Gastroesophageal sphincter (tissue), 3 donors: ENCODE measurements at regions not wholly inside any gene's neighbourhood (a gene's known extent, or its start where the extent isn't known, plus 50 kb on each side); places are given as distances from the start of the nearest gene placed in this dataset.

Experiments
- EP300 ChIP-seq: sonication (generic); formaldehyde crosslinking; IDR thresholded peaks from one replicate; pipeline ENCODE4 v1.6.1; 2017; ENCODE audit warnings: antibody characterized with exemption, mild to moderate bottlenecking
- POLR2A ChIP-seq, 2 donors: fragments of 450-650 bp; IDR thresholded peaks; one replicate each; pipeline ENCODE4 v1.6.1; 2017; ENCODE audit warnings: antibody characterized with exemption in 2 of 2, mild to moderate bottlenecking in 2 of 2, moderate library complexity in 1 of 2
- TF ChIP-seq, protein P1 (sequence below), 4 experiments: fragments of 200-600 bp in 2 of 4; fragments of 450-650 bp in 2 of 4; sonication (generic) in 1 of 4; IDR thresholded peaks; one replicate each; pipeline ENCODE4 v1.5.1; 2017 to 2019; ENCODE audit warnings: antibody characterized with exemption in 4 of 4, mild to moderate bottlenecking in 2 of 4, moderate library complexity in 2 of 4

DNA sequence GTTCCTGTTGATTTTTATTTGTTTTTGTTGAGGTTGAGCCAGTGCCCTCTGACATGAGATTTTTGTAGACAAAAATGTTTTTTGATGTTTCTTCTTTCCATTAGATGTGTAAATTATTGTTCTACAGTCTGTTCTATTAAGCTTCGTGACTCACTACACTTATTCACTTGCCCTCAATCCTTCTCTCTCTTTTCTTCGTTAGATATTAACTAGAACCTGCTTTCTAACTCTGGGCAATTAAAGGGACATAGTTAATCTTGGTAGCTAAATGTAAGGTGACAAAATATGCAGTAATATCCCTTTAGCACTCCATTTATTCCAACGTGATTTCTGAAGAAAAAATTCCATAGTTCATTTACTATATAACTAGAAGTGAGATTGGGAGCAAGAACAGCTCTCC, 333.9 kb downstream of the PDHA2 start:
- TF ChIP-seq POLR2A (IDR thresholded peaks at IDR 0.05) (no peak), EP300 (no peak)
- TF ChIP-seq, protein P1, sequence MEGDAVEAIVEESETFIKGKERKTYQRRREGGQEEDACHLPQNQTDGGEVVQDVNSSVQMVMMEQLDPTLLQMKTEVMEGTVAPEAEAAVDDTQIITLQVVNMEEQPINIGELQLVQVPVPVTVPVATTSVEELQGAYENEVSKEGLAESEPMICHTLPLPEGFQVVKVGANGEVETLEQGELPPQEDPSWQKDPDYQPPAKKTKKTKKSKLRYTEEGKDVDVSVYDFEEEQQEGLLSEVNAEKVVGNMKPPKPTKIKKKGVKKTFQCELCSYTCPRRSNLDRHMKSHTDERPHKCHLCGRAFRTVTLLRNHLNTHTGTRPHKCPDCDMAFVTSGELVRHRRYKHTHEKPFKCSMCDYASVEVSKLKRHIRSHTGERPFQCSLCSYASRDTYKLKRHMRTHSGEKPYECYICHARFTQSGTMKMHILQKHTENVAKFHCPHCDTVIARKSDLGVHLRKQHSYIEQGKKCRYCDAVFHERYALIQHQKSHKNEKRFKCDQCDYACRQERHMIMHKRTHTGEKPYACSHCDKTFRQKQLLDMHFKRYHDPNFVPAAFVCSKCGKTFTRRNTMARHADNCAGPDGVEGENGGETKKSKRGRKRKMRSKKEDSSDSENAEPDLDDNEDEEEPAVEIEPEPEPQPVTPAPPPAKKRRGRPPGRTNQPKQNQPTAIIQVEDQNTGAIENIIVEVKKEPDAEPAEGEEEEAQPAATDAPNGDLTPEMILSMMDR (IDR thresholded peaks at IDR 0.05) = no peak
